ENCODE measurements at regions not wholly inside any gene's neighbourhood (a gene's known extent, or its start where the extent isn't known, plus 50 kb on each side); places are given as distances from the start of the nearest gene placed in this dataset.
A peak's percentile ranks its signal among the peaks of the same experiment; 100 is the strongest.
"Not testable (repeated sequence)": the region's sequence is repeated elsewhere in the genome, so short reads cannot be mapped to it uniquely, and the experiment has no call there.

DNA sequence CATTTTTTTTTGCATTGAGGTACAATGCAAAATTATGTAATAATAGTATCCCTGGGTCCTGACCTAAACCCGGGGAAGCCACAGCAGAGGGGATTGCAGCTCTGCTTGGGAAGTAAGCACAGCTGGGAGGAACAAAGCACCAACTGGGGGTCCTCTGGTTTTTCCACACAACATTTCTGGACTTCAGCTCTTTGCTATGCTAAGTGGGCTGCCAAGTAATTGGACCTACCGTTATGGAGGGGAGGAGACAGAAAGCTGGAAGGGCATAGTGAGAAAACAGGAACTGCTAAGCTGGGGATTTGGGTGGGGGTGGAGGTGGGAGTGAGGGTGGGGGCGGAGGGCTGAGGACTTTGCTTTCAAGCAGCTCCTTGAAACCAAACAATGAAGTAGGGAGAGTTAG lies 183.3 kb downstream of the ZIC3 start:
- no peak for TF ChIP-seq POLR2A (IDR thresholded peaks at IDR 0.05)
- TF ChIP-seq, protein P1, sequence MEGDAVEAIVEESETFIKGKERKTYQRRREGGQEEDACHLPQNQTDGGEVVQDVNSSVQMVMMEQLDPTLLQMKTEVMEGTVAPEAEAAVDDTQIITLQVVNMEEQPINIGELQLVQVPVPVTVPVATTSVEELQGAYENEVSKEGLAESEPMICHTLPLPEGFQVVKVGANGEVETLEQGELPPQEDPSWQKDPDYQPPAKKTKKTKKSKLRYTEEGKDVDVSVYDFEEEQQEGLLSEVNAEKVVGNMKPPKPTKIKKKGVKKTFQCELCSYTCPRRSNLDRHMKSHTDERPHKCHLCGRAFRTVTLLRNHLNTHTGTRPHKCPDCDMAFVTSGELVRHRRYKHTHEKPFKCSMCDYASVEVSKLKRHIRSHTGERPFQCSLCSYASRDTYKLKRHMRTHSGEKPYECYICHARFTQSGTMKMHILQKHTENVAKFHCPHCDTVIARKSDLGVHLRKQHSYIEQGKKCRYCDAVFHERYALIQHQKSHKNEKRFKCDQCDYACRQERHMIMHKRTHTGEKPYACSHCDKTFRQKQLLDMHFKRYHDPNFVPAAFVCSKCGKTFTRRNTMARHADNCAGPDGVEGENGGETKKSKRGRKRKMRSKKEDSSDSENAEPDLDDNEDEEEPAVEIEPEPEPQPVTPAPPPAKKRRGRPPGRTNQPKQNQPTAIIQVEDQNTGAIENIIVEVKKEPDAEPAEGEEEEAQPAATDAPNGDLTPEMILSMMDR (IDR thresholded peaks at IDR 0.05): no peak
- Histone ChIP-seq H3K4me1 (replicated peaks in 1 of 2) (no peaks in the 10 kb centered on the region), H3K36me3 (replicated peaks in 1 of 2) (no peaks in the 10 kb centered on the region), H3K4me3 (no peak overlapping the region), H3K27me3 (peaks cover 14% of the 10 kb centered on the region), H3K9me3 (replicated peaks in 1 of 3) (no peaks in the 10 kb centered on the region), H3K27ac (no peak overlapping the region)
- 8 to 16% (median 12%) methylated on average over 3 of the region's 3 CpGs for WGBS, 4 donors
- intact Hi-C loops (cut with DNase I): no loop called here
- DNase-seq: no peak

DNA sequence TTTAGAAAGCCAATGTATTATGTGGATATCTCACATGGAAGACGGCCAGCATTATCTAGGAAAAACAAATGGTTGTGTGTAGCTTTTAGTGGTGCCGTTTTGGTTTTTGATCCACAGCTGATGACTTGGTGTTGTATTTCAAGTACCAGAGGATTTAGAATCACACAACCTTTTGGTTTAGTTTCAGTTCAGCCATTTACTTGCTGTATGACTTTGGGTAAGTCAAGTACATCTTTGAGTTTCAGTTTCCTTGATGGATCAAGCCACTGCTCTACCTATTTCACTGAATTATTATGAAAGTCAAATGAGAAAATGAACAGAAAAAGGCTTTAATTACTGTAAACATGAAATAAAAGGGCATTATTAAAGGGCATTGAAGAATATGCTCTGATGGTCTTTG lies 205.6 kb downstream of the ZIC3 start:
- DNase-seq: no peak
- Histone ChIP-seq H3K36me3 (replicated peaks in 1 of 2) (no peaks in the 10 kb centered on the region), H3K27ac (no peak overlapping the region), H3K4me3 (no peak overlapping the region), H3K27me3 (no peaks in the 10 kb centered on the region), H3K4me1 (replicated peaks in 1 of 2) (no peaks in the 10 kb centered on the region), H3K9me3 (replicated peaks in 1 of 3) (no peaks in the 10 kb centered on the region)
- intact Hi-C loops (cut with DNase I): no loop called here
- WGBS, 4 donors: 39 to 57% (median 47%) methylated on average over 2 of the region's 2 CpGs
- TF ChIP-seq, protein P1 (IDR thresholded peaks at IDR 0.05): no peak
- TF ChIP-seq POLR2A (IDR thresholded peaks at IDR 0.05): no peak

DNA sequence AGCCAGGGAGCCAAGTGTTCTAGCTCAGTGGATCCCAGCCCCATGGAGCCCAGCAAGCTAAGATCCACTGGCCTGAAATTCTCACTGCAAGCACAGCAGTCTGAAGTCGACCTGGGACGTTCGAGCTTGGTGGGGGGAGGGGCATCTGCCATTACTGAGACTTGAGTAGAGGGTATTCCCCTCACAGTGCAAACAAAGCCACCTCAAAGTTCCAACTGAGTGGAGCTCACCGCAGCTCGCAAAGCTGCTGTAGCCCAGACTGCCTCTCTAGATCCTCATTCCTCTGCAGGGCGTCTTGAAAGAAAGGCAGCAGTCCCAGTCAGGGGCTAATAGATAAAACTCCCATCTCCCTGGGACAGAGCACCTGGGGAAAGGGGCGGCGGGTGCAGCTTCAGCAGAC lies 226.3 kb downstream of the ZIC3 start:
- no peaks in the 10 kb centered on the region for H3K36me3 ChIP-seq (replicated peaks in 1 of 2)
- WGBS, 4 donors: 26 to 76% (median 58%) methylated on average over 3 to 8 of the region's 8 CpGs
- H3K9me3 ChIP-seq (replicated peaks in 1 of 3): no peaks in the 10 kb centered on the region
- TF ChIP-seq, protein P1 (IDR thresholded peaks at IDR 0.05): no peak
- TF ChIP-seq POLR2A (IDR thresholded peaks at IDR 0.05): no peak
- peaks cover 11% of the 10 kb centered on the region for H3K27me3 ChIP-seq
- intact Hi-C loops (cut with DNase I): no loop called here
- no peak overlapping the region for H3K27ac ChIP-seq
- no peak for DNase-seq
- no peaks in the 10 kb centered on the region for H3K4me1 ChIP-seq (replicated peaks in 1 of 2)
- no peak overlapping the region for H3K4me3 ChIP-seq

DNA sequence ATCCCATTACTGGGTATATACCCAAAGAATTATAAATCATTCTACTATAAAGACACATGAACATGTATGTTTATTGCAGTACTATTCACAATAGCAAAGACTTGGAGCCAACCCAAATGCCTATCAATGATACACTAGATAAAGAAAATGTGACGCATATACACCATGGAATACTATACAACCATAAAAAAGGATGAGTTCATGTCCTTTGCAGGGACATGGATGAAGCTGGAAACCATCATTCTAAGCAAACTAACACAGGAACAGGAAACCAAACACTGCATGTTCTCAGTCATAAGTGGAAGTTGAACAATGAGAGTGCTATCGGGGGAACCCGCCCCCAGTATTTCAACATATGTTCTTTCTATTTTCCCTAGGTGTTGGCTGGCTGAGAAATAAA lies 232.0 kb downstream of the ZIC3 start:
- H3K4me3 ChIP-seq; intact Hi-C loops (cut with DNase I); H3K9me3 ChIP-seq (replicated peaks in 1 of 3); H3K36me3 ChIP-seq (replicated peaks in 1 of 2); DNase-seq; H3K27ac ChIP-seq; H3K27me3 ChIP-seq; H3K4me1 ChIP-seq (replicated peaks in 1 of 2): not testable (repeated sequence)
- 74 to 93% (median 91%) methylated on average over 3 of the region's 3 CpGs for WGBS, 4 donors

DNA sequence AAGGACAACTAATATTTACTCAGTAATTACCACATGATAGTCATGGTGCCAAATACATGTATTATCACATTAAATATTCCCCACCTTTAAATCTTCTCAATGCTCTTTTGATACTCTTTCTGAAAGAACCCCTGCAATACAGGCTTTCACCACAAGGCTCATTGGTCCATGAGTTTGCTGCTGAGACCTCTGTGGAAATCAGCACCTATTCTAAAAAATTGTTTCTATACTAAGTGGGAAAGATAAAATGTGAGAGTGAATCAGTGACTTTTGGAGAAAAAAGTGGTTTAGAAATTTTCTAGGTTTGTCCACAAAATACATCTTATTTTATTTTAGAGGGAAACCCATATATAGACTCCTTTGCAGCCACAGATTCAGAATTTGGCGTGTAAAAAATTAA lies 257.3 kb downstream of the ZIC3 start:
- intact Hi-C loops (cut with DNase I): no loop called here
- TF ChIP-seq, protein P1 (IDR thresholded peaks at IDR 0.05): peak in 1 of 6 experiments; percentile 23
- TF ChIP-seq POLR2A (IDR thresholded peaks at IDR 0.05): no peak
- Histone ChIP-seq H3K9me3 (replicated peaks in 1 of 3) (no peaks in the 10 kb centered on the region), H3K4me1 (replicated peaks in 1 of 2) (no peaks in the 10 kb centered on the region), H3K27me3 (no peaks in the 10 kb centered on the region), H3K36me3 (replicated peaks in 1 of 2) (no peaks in the 10 kb centered on the region), H3K4me3 (no peak overlapping the region), H3K27ac (no peak overlapping the region)
- no peak for DNase-seq
- 78 to 89% (median 83%) methylated on average over 1 of the region's 1 CpG for WGBS, 4 donors
